GM12874 (cell line): ENCODE measurements at regions not wholly inside any gene's neighbourhood (a gene's known extent, or its start where the extent isn't known, plus 50 kb on each side); places are given as distances from the start of the nearest gene placed in this dataset.

Source experiments
- CTCF ChIP-seq: IDR thresholded peaks from 2 replicates; pipeline ENCODE4 v1.5.1; 2011; ENCODE audit warnings: low read depth, mild to moderate bottlenecking, control low read depth, low read length, moderate library complexity; ENCODE audit not compliant: insufficient read depth

GRCh38 chr3:72013084-72013483, 228.1 kb upstream of the PROK2 start:
- no peak for TF ChIP-seq CTCF

- TF ChIP-seq CTCF: no peak
Observed at GRCh38 chr3:72012363-72012762, 227.4 kb upstream of the PROK2 start.

- TF ChIP-seq CTCF: no peak
Observed at GRCh38 chr3:72011485-72011884, 226.5 kb upstream of the PROK2 start.

GRCh38 chr3:72009851-72010443, 225.0 kb upstream of the PROK2 start:
- no peak for TF ChIP-seq CTCF

GRCh38 chr3:72008226-72008996, 223.5 kb upstream of the PROK2 start:
- TF ChIP-seq CTCF: no peak

GRCh38 chr3:72006631-72007556, 221.9 kb upstream of the PROK2 start:
- TF ChIP-seq CTCF: no peak

- no peak for TF ChIP-seq CTCF
Observed at GRCh38 chr3:72004749-72005292, 219.9 kb upstream of the PROK2 start.
